ENCODE measurements at regions not wholly inside any gene's neighbourhood (a gene's known extent, or its start where the extent isn't known, plus 50 kb on each side); places are given as distances from the start of the nearest gene placed in this dataset.

GRCh38 chr5:23305055-23305454 lies 202.4 kb upstream of the PRDM9 start:
- Histone ChIP-seq H3K27me3 (no peaks in the 10 kb centered on the region), H3K4me1 (no peaks in the 10 kb centered on the region), H3K4me3 (no peak overlapping the region), H3K9me3 (peaks cover 0 to 4% (median 0%) of the 10 kb centered on the region in 3 donors), H3K36me3 (replicated peaks in 1 of 2; ENCODE audit: insufficient read depth in 1 of 2, low read depth in 2 of 2) (no peaks in the 10 kb centered on the region), H3K27ac (no peak overlapping the region)
- intact Hi-C loops (cut with DNase I), result no loop called here
- WGBS, 2 donors, result 74 to 77% methylated on average over 10 to 13 of the region's 13 CpGs
- no peak for DNase-seq
- TF ChIP-seq POLR2A (IDR thresholded peaks at IDR 0.05), result no peak
- TF ChIP-seq, protein P1, sequence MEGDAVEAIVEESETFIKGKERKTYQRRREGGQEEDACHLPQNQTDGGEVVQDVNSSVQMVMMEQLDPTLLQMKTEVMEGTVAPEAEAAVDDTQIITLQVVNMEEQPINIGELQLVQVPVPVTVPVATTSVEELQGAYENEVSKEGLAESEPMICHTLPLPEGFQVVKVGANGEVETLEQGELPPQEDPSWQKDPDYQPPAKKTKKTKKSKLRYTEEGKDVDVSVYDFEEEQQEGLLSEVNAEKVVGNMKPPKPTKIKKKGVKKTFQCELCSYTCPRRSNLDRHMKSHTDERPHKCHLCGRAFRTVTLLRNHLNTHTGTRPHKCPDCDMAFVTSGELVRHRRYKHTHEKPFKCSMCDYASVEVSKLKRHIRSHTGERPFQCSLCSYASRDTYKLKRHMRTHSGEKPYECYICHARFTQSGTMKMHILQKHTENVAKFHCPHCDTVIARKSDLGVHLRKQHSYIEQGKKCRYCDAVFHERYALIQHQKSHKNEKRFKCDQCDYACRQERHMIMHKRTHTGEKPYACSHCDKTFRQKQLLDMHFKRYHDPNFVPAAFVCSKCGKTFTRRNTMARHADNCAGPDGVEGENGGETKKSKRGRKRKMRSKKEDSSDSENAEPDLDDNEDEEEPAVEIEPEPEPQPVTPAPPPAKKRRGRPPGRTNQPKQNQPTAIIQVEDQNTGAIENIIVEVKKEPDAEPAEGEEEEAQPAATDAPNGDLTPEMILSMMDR (IDR thresholded peaks at IDR 0.05), result no peak
- no peak for ATAC-seq

DNA sequence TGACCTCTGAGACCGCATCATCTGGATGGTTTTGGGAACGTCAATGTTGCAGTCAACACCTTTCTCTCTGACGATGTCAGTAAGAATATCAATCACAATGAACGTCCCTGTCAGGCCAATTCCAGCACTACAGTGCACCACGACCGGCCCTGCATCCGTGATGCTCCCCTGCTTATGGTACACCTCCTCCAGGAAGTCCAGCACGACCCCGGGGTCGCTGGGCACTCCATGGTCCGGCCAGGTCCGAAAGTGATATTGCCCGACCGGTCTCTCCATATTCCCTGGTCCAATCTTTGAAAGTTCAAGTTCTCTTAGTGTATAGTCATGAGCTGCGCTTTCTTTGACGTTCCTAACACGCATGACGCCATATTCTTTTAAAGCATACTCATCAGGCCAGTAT lies 203.6 kb upstream of the PRDM9 start:
- no peaks in the 10 kb centered on the region for H3K36me3 ChIP-seq (replicated peaks in 1 of 2; ENCODE audit: insufficient read depth in 1 of 2, low read depth in 2 of 2)
- TF ChIP-seq POLR2A (IDR thresholded peaks at IDR 0.05), result no peak
- TF ChIP-seq, protein P1 (IDR thresholded peaks at IDR 0.05), result no peak
- H3K4me3 ChIP-seq, result no peak overlapping the region
- peaks cover 0 to 4% (median 0%) of the 10 kb centered on the region in 3 donors for H3K9me3 ChIP-seq
- no peaks in the 10 kb centered on the region for H3K27me3 ChIP-seq
- DNase-seq (no peak), ATAC-seq (no peak)
- intact Hi-C loops (cut with DNase I), result no loop called here
- no peaks in the 10 kb centered on the region for H3K4me1 ChIP-seq
- H3K27ac ChIP-seq, result no peak overlapping the region
- WGBS, 2 donors, result 72 to 76% methylated on average over 18 of the region's 18 CpGs

DNA sequence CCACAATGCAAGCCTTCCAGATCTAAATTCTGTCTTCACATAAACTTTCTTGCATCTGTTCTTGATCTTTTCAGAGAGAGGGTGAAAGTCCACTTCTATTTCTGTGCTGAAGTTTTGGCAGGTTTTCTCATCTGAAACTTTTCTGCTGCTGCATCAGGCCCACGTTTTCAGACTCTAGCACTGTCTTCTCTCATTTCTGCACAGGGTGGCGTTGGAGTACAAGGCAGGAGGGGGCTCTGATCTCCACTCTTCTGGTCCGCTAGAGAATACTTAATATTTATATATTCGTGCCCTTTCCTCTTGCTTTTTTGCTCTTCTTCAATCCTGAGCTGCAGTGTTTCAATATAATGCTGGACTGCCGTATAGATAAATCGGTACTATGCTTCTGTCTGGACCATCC lies 204.0 kb upstream of the PRDM9 start:
- 64 to 65% methylated on average over 6 of the region's 6 CpGs for WGBS, 2 donors
- Histone ChIP-seq H3K36me3 (replicated peaks in 1 of 2; ENCODE audit: insufficient read depth in 1 of 2, low read depth in 2 of 2) (no peaks in the 10 kb centered on the region), H3K9me3 (peaks cover 0 to 4% (median 0%) of the 10 kb centered on the region in 3 donors), H3K27me3 (no peaks in the 10 kb centered on the region), H3K4me1 (no peaks in the 10 kb centered on the region), H3K4me3 (no peak overlapping the region), H3K27ac (no peak overlapping the region)
- intact Hi-C loops (cut with DNase I), result no loop called here
- TF ChIP-seq, protein P1 (IDR thresholded peaks at IDR 0.05), result no peak
- ATAC-seq (no peak), DNase-seq (no peak)

DNA sequence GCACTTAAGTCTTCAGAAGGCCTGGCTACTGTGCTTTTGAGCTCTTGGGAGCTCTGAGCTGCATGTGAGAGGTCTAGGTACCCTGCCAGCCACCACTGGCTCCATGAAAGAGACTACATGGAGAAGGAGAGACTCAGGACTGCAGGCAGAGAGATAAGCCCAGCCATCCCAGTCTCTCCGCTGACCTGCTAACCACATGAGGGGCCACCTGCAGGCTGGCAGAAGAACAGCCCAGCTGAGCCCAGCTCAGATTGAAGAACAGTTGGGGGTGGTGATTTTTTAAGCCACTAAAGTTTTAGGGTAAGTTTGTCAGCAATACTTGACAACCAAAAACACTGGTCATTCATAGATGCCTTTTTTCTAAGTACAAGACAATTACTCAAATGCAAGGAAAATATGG lies 205.0 kb upstream of the PRDM9 start:
- WGBS, 2 donors, result 83 to 100% methylated on average over 1 of the region's 1 CpG
- intact Hi-C loops (cut with DNase I), result no loop called here
- DNase-seq (no peak), ATAC-seq (no peak)
- no peaks in the 10 kb centered on the region for H3K36me3 ChIP-seq (replicated peaks in 1 of 2; ENCODE audit: insufficient read depth in 1 of 2, low read depth in 2 of 2)
- H3K9me3 ChIP-seq, result peaks cover 0 to 4% (median 0%) of the 10 kb centered on the region in 3 donors
- TF ChIP-seq POLR2A (IDR thresholded peaks at IDR 0.05), result no peak
- TF ChIP-seq, protein P1 (IDR thresholded peaks at IDR 0.05), result no peak
- no peak overlapping the region for H3K4me3 ChIP-seq
- no peaks in the 10 kb centered on the region for H3K27me3 ChIP-seq
- no peaks in the 10 kb centered on the region for H3K4me1 ChIP-seq
- H3K27ac ChIP-seq, result no peak overlapping the region

DNA sequence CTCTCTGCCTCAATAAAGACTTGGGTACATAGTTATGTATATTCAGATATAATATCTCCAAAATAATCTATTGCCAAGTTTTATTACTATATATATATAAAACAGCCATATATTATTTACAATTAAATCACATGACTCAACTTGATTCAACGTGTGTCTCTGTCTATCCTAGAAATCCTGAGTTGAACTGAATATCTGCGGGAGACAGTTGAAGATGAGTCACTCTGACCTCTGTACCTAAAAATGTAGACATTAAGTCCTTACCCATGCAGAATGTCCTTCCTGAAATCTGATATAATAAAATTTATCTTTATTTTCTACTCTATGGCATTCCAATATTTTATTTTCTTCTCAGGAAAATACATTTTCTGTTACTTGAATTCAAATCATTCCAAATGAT lies 218.2 kb upstream of the PRDM9 start:
- Histone ChIP-seq H3K4me1 (no peaks in the 10 kb centered on the region), H3K27me3 (no peaks in the 10 kb centered on the region), H3K36me3 (replicated peaks in 1 of 2; ENCODE audit: insufficient read depth in 1 of 2, low read depth in 2 of 2) (no peaks in the 10 kb centered on the region), H3K27ac (no peak overlapping the region), H3K9me3 (no peaks in the 10 kb centered on the region), H3K4me3 (no peak overlapping the region)
- DNase-seq (no peak), ATAC-seq (no peak)
- WGBS, 2 donors, result 65 to 76% methylated on average over 2 of the region's 2 CpGs
- intact Hi-C loops (cut with DNase I), result no loop called here
- TF ChIP-seq, protein P1 (IDR thresholded peaks at IDR 0.05), result no peak
- no peak for TF ChIP-seq POLR2A (IDR thresholded peaks at IDR 0.05)

Data from body of pancreas (tissue), 4 donors.